Mammary epithelial cell (primary cell): ENCODE measurements at regions not wholly inside any gene's neighbourhood (a gene's known extent, or its start where the extent isn't known, plus 50 kb on each side); places are given as distances from the start of the nearest gene placed in this dataset.
"Not testable (repeated sequence)": the region's sequence is repeated elsewhere in the genome, so short reads cannot be mapped to it uniquely, and the experiment has no call there.

Experiments used
- CTCF ChIP-seq, 2 donors: IDR thresholded peaks in 1 of 2; conservative IDR thresholded peaks in 1 of 2; 2 replicates each; pipeline ENCODE4 v1.5.1; 2011 to 2012; ENCODE audit warnings: inconsistent platforms in 2 of 2, low read length in 2 of 2, mild to moderate bottlenecking in 2 of 2, control low read depth in 1 of 2, low read depth in 1 of 2; ENCODE audit not compliant: insufficient read depth in 1 of 2; ENCODE audit errors: extremely low read depth in 1 of 2
- EZH2 ChIP-seq: IDR thresholded peaks from 2 replicates; pipeline ENCODE4 v1.6.1; 2012; ENCODE audit warnings: low read length, inconsistent platforms, borderline replicate concordance

- not testable (repeated sequence) for TF ChIP-seq CTCF (conservative IDR thresholded peaks at IDR 0.05 in 1 of 2, IDR thresholded peaks at IDR 0.05 in 1 of 2; ENCODE audit: extremely low read depth in 1 of 2, insufficient read depth in 1 of 2, low read depth in 1 of 2, low read length in 2 of 2); EZH2
Measured at GRCh38 chr16:52296706-52297315, 250.1 kb downstream of the TOX3 start.
